Epithelial cell of proximal tubule (primary cell): ENCODE measurements at regions not wholly inside any gene's neighbourhood (a gene's known extent, or its start where the extent isn't known, plus 50 kb on each side); places are given as distances from the start of the nearest gene placed in this dataset.

ENCODE experiments used
- DNase-seq: peaks from one replicate; pipeline ENCODE4 v3.0.0-alpha.2; 2011; ENCODE audit warnings: low read depth
- H3K4me3 ChIP-seq: 2 replicates; pipeline ENCODE4 v1.5.1; 2011; ENCODE audit warnings: low read depth, mild to moderate bottlenecking, low read length
- CTCF ChIP-seq: conservative IDR thresholded peaks from 2 replicates; pipeline ENCODE4 v1.5.1; 2012; ENCODE audit warnings: low read depth, mild to moderate bottlenecking, low read length

GRCh38 chr10:111874576-111874975, 309.0 kb downstream of the GPAM start:
- TF ChIP-seq CTCF, result no peak
- H3K4me3 ChIP-seq, result no peak overlapping the region
- no peak for DNase-seq

- DNase-seq, result no peak
- no peak overlapping the region for H3K4me3 ChIP-seq
- no peak for TF ChIP-seq CTCF
Observed at GRCh38 chr10:111875725-111876124, 307.8 kb downstream of the GPAM start.

- no peak for DNase-seq
- TF ChIP-seq CTCF, result no peak
- no peak overlapping the region for H3K4me3 ChIP-seq
Observed at GRCh38 chr10:111877258-111877657, 306.3 kb downstream of the GPAM start.

GRCh38 chr10:111879969-111880368, 303.6 kb downstream of the GPAM start:
- TF ChIP-seq CTCF, result no peak
- DNase-seq, result no peak
- H3K4me3 ChIP-seq, result no peak overlapping the region

GRCh38 chr10:111885046-111885445, 298.5 kb downstream of the GPAM start:
- TF ChIP-seq CTCF, result no peak
- DNase-seq, result no peak
- H3K4me3 ChIP-seq, result no peak overlapping the region

- H3K4me3 ChIP-seq, result no peak overlapping the region
- no peak for DNase-seq
- no peak for TF ChIP-seq CTCF
Observed at GRCh38 chr10:111885919-111886318, 297.6 kb downstream of the GPAM start.

GRCh38 chr10:111887266-111887665, 296.3 kb downstream of the GPAM start:
- TF ChIP-seq CTCF, result no peak
- no peak overlapping the region for H3K4me3 ChIP-seq
- DNase-seq, result no peak
